ENCODE measurements at regions not wholly inside any gene's neighbourhood (a gene's known extent, or its start where the extent isn't known, plus 50 kb on each side); places are given as distances from the start of the nearest gene placed in this dataset.
"Not testable (repeated sequence)": the region's sequence is repeated elsewhere in the genome, so short reads cannot be mapped to it uniquely, and the experiment has no call there.

GRCh38 chr5:126143622-126144021 lies 279.6 kb upstream of the GRAMD2B start:
- DNase-seq = no peak

- DNase-seq = not testable (repeated sequence)
Observed at GRCh38 chr5:126150319-126150718, 272.9 kb upstream of the GRAMD2B start.

- not testable (repeated sequence) for DNase-seq
Observed at GRCh38 chr5:126155298-126155697, 267.9 kb upstream of the GRAMD2B start.

GRCh38 chr5:126166368-126166767 lies 256.8 kb upstream of the GRAMD2B start:
- no peak for DNase-seq

GRCh38 chr5:126168785-126169184 lies 254.4 kb upstream of the GRAMD2B start:
- no peak for DNase-seq

- DNase-seq = no peak
Observed at GRCh38 chr5:126171916-126172315, 251.3 kb upstream of the GRAMD2B start.

- no peak for DNase-seq
Observed at GRCh38 chr5:126172812-126173211, 250.4 kb upstream of the GRAMD2B start.

GRCh38 chr5:126178521-126178920 lies 244.7 kb upstream of the GRAMD2B start:
- no peak for DNase-seq

- DNase-seq = no peak
Observed at GRCh38 chr5:126182971-126183695, 240.1 kb upstream of the GRAMD2B start.

- DNase-seq = no peak
Observed at GRCh38 chr5:126184474-126184873, 238.7 kb upstream of the GRAMD2B start.

- no peak for DNase-seq
Observed at GRCh38 chr5:126186210-126186609, 237.0 kb upstream of the GRAMD2B start.

GRCh38 chr5:126188804-126189203 lies 234.4 kb upstream of the GRAMD2B start:
- DNase-seq = no peak

- DNase-seq = no peak
Observed at GRCh38 chr5:126189231-126189630, 234.0 kb upstream of the GRAMD2B start.

GRCh38 chr5:126189862-126190261 lies 233.3 kb upstream of the GRAMD2B start:
- DNase-seq = no peak

- no peak for DNase-seq
Observed at GRCh38 chr5:126192226-126192625, 231.0 kb upstream of the GRAMD2B start.

GRCh38 chr5:126195410-126196100 lies 227.7 kb upstream of the GRAMD2B start:
- no peak for DNase-seq

- DNase-seq = no peak
Observed at GRCh38 chr5:126198531-126198930, 224.7 kb upstream of the GRAMD2B start.

- DNase-seq = no peak
Observed at GRCh38 chr5:126199467-126199866, 223.7 kb upstream of the GRAMD2B start.

GRCh38 chr5:126208691-126209090 lies 214.5 kb upstream of the GRAMD2B start:
- no peak for DNase-seq

- no peak for DNase-seq
Observed at GRCh38 chr5:126210955-126211354, 212.3 kb upstream of the GRAMD2B start.

- DNase-seq = no peak
Observed at GRCh38 chr5:126219616-126220015, 203.6 kb upstream of the GRAMD2B start.

GRCh38 chr5:126220725-126221124 lies 202.5 kb upstream of the GRAMD2B start:
- DNase-seq = no peak

- DNase-seq = no peak
Observed at GRCh38 chr5:126228934-126229333, 194.3 kb upstream of the GRAMD2B start.

- DNase-seq = no peak
Observed at GRCh38 chr5:126233256-126233655, 190.0 kb upstream of the GRAMD2B start.
